ENCODE measurements at regions not wholly inside any gene's neighbourhood (a gene's known extent, or its start where the extent isn't known, plus 50 kb on each side); places are given as distances from the start of the nearest gene placed in this dataset.

- DNase-seq (ENCODE audit: low spot score): no peak
Observed at GRCh38 chr3:160170409-160171370, 54.5 kb upstream of the C3orf80 start.

GRCh38 chr3:160171813-160172212 is 53.4 kb upstream of the C3orf80 start:
- DNase-seq (ENCODE audit: low spot score): no peak

- DNase-seq (ENCODE audit: low spot score): no peak
Observed at GRCh38 chr3:160174621-160175020, 50.6 kb upstream of the C3orf80 start.

All from globus pallidus (tissue), 1 donor.